ENCODE measurements at regions not wholly inside any gene's neighbourhood (a gene's known extent, or its start where the extent isn't known, plus 50 kb on each side); places are given as distances from the start of the nearest gene placed in this dataset.

- TF ChIP-seq POLR2A (IDR thresholded peaks at IDR 0.05; ENCODE audit: low read length) (no peak), GATA1 (IDR thresholded peaks at IDR 0.05; ENCODE audit: low read depth, low read length) (no peak)
Observed at GRCh38 chr5:69033690-69034089, 60.1 kb upstream of the SLC30A5 start.
